Activated CD8-positive, alpha-beta T cell treated with anti-CD3 and anti-CD28 coated beads for 36 hours (primary cell): ENCODE measurements at regions not wholly inside any gene's neighbourhood (a gene's known extent, or its start where the extent isn't known, plus 50 kb on each side); places are given as distances from the start of the nearest gene placed in this dataset.

Experiments
- ATAC-seq: fragments of 200-7000 bp; cut with Tn5 transposase; one replicate; pipeline ENCODE4 v1.10.0; 2021; ENCODE audit warnings: mild to moderate bottlenecking, moderate library complexity
- CTCF ChIA-PET: fragments of 350-600 bp; sonication (Branson Sonifier 250); formaldehyde crosslinking; loops from one replicate; lab custom pipeline; 2021; ENCODE audit warnings: antibody characterized with exemption; lab: Charles Lee
- POLR2A ChIA-PET: fragments of 350-600 bp; sonication (Branson Sonifier 250); formaldehyde crosslinking; loops from one replicate; lab custom pipeline; 2021; ENCODE audit warnings: antibody characterized with exemption; lab: Charles Lee
- DNase-seq: peaks from one replicate; pipeline ENCODE4 v3.0.0-alpha.2; 2020
- H3K27ac Mint-ChIP-seq: one replicate; pipeline ENCODE4 v1.8.0; 2021; ENCODE audit warnings: mild to moderate bottlenecking, mixed read lengths
- H3K27me3 Mint-ChIP-seq: one replicate; pipeline ENCODE4 v1.8.0; 2021; ENCODE audit warnings: mixed read lengths
- H3K36me3 Mint-ChIP-seq: one replicate; pipeline ENCODE4 v1.8.0; 2021; ENCODE audit warnings: low read depth, mixed read lengths
- H3K4me1 Mint-ChIP-seq: one replicate; pipeline ENCODE4 v1.8.0; 2021; ENCODE audit warnings: low read depth, mixed read lengths
- H3K4me3 Mint-ChIP-seq: one replicate; pipeline ENCODE4 v1.8.0; 2021; ENCODE audit warnings: mild to moderate bottlenecking, moderate library complexity, mixed read lengths
- H3K9me3 Mint-ChIP-seq: one replicate; pipeline ENCODE4 v1.8.0; 2021; ENCODE audit warnings: mixed read lengths
- CTCF ChIP-seq: fragments of 200-600 bp; IDR thresholded peaks from one replicate; pipeline ENCODE4 v1.8.0; 2022; ENCODE audit warnings: antibody characterized with exemption, mild to moderate bottlenecking
- intact Hi-C: fragments of 100-400 bp; cut with micrococcal nuclease; formaldehyde crosslinking; loops from one replicate; pipeline ENCODE4 v1.10.0; 2022

DNA sequence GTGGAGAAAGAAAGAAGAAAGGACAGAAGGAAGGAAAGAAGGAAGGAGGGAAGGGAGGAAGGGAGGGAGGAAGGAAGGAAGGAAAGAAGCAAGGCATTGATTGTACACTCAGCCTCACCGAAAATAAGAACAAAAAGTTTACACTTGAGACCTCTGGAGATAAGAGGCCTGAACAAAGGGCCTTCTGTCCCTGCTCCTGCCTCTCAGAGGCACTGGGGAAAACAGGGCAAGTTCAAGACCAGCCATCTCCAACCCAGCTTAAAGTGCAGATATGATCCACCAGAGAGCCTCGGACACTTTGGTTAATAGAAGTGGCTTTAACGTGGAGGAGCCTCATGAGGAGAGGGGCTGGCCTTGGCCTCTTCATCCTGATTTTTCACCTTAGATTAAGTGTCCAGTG is 582.9 kb upstream of the PPP2R3A start:
- TF ChIP-seq CTCF = no peak
- ChIA-PET POLR2A (no interaction called here), CTCF (no interaction called here)
- ATAC-seq (no peak), DNase-seq (no peak)
- no peak overlapping the region for H3K4me3 Mint-ChIP-seq
- H3K27ac Mint-ChIP-seq = no peak overlapping the region
- H3K27me3 Mint-ChIP-seq = no peaks in the 10 kb centered on the region
- H3K4me1 Mint-ChIP-seq = no peaks in the 10 kb centered on the region
- peaks cover 2% of the 10 kb centered on the region for H3K9me3 Mint-ChIP-seq
- intact Hi-C loops = no loop called here
- no peaks in the 10 kb centered on the region for H3K36me3 Mint-ChIP-seq

- no peak for ATAC-seq
- TF ChIP-seq CTCF = no peak
- Mint-ChIP-seq H3K4me1 (no peaks in the 10 kb centered on the region), H3K9me3 (peaks cover 2% of the 10 kb centered on the region), H3K36me3 (no peaks in the 10 kb centered on the region), H3K4me3 (no peak overlapping the region), H3K27ac (no peak overlapping the region), H3K27me3 (no peaks in the 10 kb centered on the region)
- ChIA-PET CTCF (no interaction called here), POLR2A (no interaction called here)
- DNase-seq = no peak
- intact Hi-C loops = no loop called here
These were observed 582.2 kb upstream of the PPP2R3A start for GRCh38 chr3:135383301-135383700.

DNA sequence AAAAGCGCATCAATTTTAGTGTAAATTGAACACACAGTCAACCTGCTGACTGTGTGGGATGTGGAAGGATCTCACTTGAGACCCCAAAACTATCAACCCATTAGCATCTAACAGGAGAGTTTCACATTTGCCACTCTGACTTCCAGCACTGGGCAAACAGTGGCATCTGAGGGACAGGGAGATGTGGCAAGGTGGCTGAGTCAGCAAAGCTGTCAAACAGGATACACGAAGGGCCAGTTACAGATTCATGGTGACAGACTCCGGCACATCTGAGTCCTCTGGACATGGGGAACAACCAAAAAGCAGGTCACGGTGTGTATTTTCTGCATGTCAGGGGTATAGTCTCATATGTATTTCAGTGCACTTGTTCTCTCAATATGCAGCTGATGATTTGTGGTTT is 573.4 kb upstream of the PPP2R3A start:
- Mint-ChIP-seq H3K27ac (no peak overlapping the region), H3K27me3 (no peaks in the 10 kb centered on the region), H3K4me3 (no peak overlapping the region), H3K36me3 (no peaks in the 10 kb centered on the region), H3K4me1 (no peaks in the 10 kb centered on the region), H3K9me3 (peaks cover 21% of the 10 kb centered on the region)
- ATAC-seq (no peak), DNase-seq (no peak)
- POLR2A ChIA-PET = no interaction called here
- intact Hi-C loops = no loop called here
- CTCF ChIA-PET = no interaction called here
- no peak for TF ChIP-seq CTCF

DNA sequence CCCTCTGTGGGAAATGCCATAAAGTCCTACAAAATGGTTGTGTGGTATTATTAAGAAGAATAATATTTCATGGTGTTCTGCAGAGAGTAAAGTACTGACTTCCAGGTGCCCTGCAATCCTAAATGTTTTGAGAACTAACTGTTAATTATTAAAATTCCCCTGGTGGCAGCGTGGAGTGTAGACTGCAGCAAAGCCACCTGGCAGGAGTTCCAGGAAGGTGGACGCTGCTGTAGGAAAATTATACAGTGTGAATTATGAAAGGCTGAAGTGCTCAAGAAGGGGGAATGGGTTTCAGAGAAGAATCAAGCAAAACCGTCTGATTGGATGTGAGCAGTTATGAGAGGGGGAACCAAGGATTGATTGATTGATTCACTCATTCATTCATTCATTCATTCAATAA is 572.4 kb upstream of the PPP2R3A start:
- Mint-ChIP-seq H3K9me3 (peaks cover 23% of the 10 kb centered on the region), H3K4me3 (no peak overlapping the region), H3K36me3 (no peaks in the 10 kb centered on the region), H3K4me1 (no peaks in the 10 kb centered on the region), H3K27ac (no peak overlapping the region), H3K27me3 (no peaks in the 10 kb centered on the region)
- DNase-seq (no peak), ATAC-seq (no peak)
- intact Hi-C loops = no loop called here
- TF ChIP-seq CTCF = no peak
- CTCF ChIA-PET = no interaction called here
- POLR2A ChIA-PET = no interaction called here

DNA sequence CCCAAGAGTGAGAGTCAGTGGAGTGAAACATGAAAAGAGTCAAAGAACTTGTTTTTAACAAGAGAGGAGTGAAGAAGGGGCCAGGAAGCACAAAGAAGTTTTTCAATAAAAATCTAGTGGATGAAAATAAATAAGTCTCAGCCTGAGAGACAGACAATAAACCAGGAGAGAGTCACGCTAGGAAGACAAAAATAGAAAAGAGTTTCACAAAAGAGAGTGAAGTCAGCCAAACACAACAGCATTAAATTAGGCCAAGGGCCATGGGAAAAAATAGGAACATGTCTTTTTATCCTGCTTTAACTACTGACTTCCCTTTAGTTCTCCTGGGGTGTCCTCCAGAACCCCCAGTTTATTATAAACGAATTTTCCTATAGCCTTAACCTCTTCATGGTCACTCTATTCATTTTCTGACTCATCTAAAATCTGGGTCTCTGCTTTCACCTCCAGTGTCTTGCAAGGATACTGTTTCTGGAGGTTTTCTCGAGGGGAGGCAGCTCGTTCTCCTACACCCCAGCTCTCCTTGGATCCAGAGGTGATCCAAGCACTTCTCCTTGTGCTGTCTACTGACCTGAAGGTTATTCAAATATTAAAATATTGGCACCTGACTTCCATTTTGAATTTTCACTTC is 571.5 kb upstream of the PPP2R3A start:
- Mint-ChIP-seq H3K4me3 (no peak overlapping the region), H3K27me3 (no peaks in the 10 kb centered on the region), H3K9me3 (peaks cover 25% of the 10 kb centered on the region), H3K4me1 (no peaks in the 10 kb centered on the region), H3K27ac (no peak overlapping the region), H3K36me3 (no peaks in the 10 kb centered on the region)
- TF ChIP-seq CTCF = no peak
- no peak for DNase-seq
- intact Hi-C loops = no loop called here
- ChIA-PET POLR2A (no interaction called here), CTCF (no interaction called here)
- no peak for ATAC-seq
